CD4-positive, alpha-beta T cell treated with Interleukin-2 at 100 ng/mL for 4 hours (primary cell): ENCODE measurements at regions not wholly inside any gene's neighbourhood (a gene's known extent, or its start where the extent isn't known, plus 50 kb on each side); places are given as distances from the start of the nearest gene placed in this dataset.
"Not testable (repeated sequence)": the region's sequence is repeated elsewhere in the genome, so short reads cannot be mapped to it uniquely, and the experiment has no call there.

Experiments
- DNase-seq: peaks from one replicate; pipeline ENCODE4 v3.0.0-alpha.2; 2020; ENCODE audit warnings: low spot score

- no peak for DNase-seq
Observed at GRCh38 chr9:107782789-107783188, 293.2 kb upstream of the KLF4 start.

GRCh38 chr9:107782381-107782780 lies 292.8 kb upstream of the KLF4 start:
- DNase-seq = no peak

GRCh38 chr9:107780960-107781359 lies 291.4 kb upstream of the KLF4 start:
- DNase-seq = no peak

- DNase-seq = no peak
Observed at GRCh38 chr9:107779731-107780130, 290.2 kb upstream of the KLF4 start.

GRCh38 chr9:107778661-107779060 lies 289.1 kb upstream of the KLF4 start:
- DNase-seq = no peak

GRCh38 chr9:107774099-107774498 lies 284.5 kb upstream of the KLF4 start:
- DNase-seq = not testable (repeated sequence)

- DNase-seq = no peak
Observed at GRCh38 chr9:107772988-107773387, 283.4 kb upstream of the KLF4 start.

- no peak for DNase-seq
Observed at GRCh38 chr9:107770716-107771115, 281.1 kb upstream of the KLF4 start.

- DNase-seq = no peak
Observed at GRCh38 chr9:107768224-107768623, 278.7 kb upstream of the KLF4 start.

- DNase-seq = no peak
Observed at GRCh38 chr9:107767711-107768110, 278.1 kb upstream of the KLF4 start.

GRCh38 chr9:107763469-107763868 lies 273.9 kb upstream of the KLF4 start:
- not testable (repeated sequence) for DNase-seq

- DNase-seq = no peak
Observed at GRCh38 chr9:107761307-107761706, 271.7 kb upstream of the KLF4 start.

GRCh38 chr9:107760469-107761242 lies 271.1 kb upstream of the KLF4 start:
- peak; percentile 6 for DNase-seq

- DNase-seq = no peak
Observed at GRCh38 chr9:107759823-107760166, 270.2 kb upstream of the KLF4 start.

- DNase-seq = no peak
Observed at GRCh38 chr9:107759009-107759822, 269.6 kb upstream of the KLF4 start.

- DNase-seq = no peak
Observed at GRCh38 chr9:107756091-107756490, 266.5 kb upstream of the KLF4 start.

- no peak for DNase-seq
Observed at GRCh38 chr9:107755246-107755645, 265.7 kb upstream of the KLF4 start.

- DNase-seq = no peak
Observed at GRCh38 chr9:107751567-107752210, 262.1 kb upstream of the KLF4 start.

- DNase-seq = peak; percentile 2
Observed at GRCh38 chr9:107750741-107751566, 261.4 kb upstream of the KLF4 start.

GRCh38 chr9:107749787-107750444 lies 260.3 kb upstream of the KLF4 start:
- no peak for DNase-seq

GRCh38 chr9:107744873-107745272 lies 255.3 kb upstream of the KLF4 start:
- no peak for DNase-seq
